ENCODE measurements at regions not wholly inside any gene's neighbourhood (a gene's known extent, or its start where the extent isn't known, plus 50 kb on each side); places are given as distances from the start of the nearest gene placed in this dataset.

DNA sequence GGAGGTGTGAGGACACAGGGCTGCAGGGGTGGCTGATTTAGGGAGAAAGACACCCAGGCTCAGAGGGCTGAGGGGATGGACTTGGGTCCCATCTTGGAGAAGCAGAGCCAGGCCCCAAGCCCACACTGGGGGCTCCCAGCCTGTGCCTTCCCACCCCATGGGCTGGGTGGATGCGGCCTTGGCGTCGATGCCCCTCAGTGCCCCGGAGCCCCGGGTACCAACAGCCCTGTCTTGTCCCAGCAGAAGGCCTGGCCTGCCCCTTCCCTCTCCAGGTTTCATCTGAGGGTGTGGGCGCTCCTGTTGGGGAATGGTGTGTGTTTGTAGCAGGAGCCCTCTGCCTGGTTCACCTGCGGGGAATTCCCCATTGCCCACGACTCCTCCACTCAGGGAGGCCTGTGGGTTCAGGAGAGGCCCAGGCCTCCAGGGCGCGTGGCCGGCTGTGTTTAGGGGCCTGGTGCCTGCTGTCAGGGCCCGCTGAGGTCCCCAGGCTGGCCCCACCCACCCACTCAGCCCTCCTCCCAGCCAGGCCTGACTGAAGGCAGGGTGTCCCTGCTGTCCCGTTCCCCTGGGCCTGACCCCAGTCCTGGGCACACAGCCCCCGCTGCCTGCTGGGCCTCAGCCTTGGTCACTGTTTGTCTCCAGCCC is 51.1 kb upstream of the BEGAIN start:
- TF ChIP-seq GATA2 (IDR thresholded peaks at IDR 0.05; ENCODE audit: low read depth, low read length) (no peak), GATA3 (IDR thresholded peaks at IDR 0.05; ENCODE audit: low read depth, low read length) (no peak)

DNA sequence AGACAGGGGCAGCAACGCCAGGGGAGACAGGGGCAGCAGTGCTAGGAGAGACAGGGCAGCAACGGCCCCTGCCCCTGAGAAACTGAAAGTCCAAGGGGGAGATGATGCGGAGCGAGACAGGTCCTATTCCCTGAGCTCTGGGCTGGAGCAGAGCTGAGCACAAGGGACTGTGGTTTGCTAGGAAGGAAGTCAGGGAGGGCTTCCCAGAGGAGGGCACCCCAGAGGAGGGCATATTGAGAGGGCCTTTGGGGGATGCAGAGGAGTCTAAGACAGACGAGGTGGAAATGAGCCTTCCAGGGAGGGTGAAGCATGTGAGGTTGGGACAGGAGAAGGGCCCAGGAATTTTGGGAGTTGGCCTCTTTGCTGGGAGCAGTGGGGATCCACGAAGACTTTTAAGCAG is 52.1 kb upstream of the BEGAIN start:
- TF ChIP-seq GATA2 (IDR thresholded peaks at IDR 0.05; ENCODE audit: low read depth, low read length): no peak
- TF ChIP-seq GATA3 (IDR thresholded peaks at IDR 0.05; ENCODE audit: low read depth, low read length): no peak

DNA sequence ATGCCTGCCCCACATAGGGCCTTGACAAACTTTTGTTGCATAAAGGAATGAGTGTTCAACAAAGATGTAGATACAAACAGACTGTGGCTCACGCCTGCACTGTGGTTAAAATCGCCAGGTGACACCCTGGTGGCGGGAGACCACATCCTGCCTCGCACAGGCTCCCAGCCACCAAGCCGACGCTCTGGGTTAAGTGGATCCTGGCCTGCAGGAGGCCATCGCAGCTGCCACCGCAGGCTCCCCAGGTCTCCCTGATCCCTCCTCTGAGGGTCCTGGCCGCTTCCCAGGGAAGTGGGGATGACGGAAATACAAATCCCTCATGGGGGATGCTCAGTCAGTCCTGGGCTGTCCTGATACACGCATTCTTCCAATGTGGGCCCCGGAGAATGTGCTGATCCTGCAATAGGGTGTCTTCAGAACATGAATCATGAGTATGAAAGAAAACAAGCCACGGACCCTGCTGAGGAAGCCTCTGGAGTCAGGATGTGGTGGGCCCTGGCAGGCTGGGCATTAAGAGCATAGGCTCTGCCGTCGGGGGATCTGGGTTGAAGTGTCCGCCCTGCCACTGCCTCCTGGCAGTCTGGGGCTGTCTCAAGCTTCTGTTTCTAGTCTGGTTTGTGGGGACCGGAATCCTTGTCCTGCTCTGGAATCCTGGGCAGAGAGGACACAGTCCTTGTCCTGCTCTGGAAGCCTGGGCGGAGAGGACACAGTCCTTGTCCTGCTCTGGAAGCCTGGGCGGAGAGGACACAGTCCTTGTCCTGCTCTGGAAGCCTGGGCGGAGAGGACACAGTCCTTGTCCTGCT is 53.5 kb upstream of the BEGAIN start:
- TF ChIP-seq GATA2 (IDR thresholded peaks at IDR 0.05; ENCODE audit: low read depth, low read length) (no peak), GATA3 (IDR thresholded peaks at IDR 0.05; ENCODE audit: low read depth, low read length) (no peak)

DNA sequence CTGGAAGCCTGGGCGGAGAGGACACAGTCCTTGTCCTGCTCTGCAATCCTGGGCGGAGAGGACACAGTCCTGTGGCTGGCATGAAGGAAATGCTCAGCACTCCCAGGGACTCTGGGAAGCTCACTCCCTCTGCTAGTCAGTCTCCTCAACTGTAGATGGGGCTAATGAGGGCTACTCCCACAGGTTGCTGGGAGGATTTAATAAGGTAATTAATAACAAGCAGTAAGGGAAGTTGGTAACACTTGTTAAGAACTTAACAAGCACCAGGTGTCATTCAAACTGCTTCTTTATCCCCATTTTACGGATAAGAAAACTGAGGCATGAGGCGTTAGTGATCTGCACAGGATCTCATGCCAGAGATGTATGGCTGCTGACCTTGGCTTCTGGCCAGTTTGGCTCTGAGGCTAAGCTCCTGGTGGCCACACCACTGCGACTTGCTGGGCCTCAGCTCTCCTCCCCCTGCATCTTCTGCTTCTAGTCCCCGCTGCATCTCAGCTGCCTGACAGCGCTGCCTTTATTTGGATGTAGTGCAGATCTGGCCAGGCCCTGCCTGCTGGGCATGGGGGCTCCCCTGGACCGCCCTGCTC is 54.1 kb upstream of the BEGAIN start:
- no peak; the same call in 1 of the 2 replicates for TF ChIP-seq GATA2 (IDR thresholded peaks at IDR 0.05; ENCODE audit: low read depth, low read length)
- no peak for TF ChIP-seq GATA3 (IDR thresholded peaks at IDR 0.05; ENCODE audit: low read depth, low read length)

DNA sequence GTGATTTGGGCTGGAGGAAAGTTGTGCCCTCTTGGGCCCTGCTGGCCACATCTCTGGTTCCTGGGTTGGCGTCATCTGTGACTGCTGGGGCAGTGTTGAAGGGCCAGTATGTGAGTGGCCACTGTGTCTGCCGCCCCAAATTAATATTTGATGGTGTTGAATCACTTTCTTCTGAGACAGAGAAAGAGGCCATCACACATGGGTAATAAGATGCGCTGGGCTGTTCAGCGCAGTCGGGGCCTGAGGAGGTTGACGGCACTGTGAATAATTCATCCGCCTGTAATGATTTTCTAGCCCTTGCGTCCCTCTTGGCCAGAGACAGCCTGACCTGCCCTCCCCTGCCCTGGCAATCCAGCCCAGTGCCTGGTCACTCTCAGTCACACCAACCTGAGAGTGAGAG is 56.2 kb upstream of the BEGAIN start:
- TF ChIP-seq GATA3 (IDR thresholded peaks at IDR 0.05; ENCODE audit: low read depth, low read length): no peak
- TF ChIP-seq GATA2 (IDR thresholded peaks at IDR 0.05; ENCODE audit: low read depth, low read length): no peak

DNA sequence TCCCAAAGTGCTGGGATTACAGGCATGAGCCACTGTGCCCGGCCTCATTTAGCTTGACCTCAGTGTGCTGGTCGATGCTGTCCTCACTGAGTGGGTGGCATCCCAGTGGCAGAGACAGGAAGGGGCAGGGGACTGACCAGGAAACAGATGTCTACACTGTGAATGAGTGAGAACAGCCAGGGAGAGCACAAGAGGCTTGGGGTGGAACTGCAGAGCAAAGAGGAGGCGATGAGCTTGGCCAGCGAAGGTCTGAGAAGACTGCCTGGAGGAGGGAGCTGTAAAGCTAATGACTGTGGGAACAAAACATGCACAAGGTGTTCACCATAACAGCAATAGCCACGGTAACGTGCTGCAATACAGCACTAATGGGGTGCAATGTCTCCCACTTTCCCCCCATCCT is 57.2 kb upstream of the BEGAIN start:
- no peak for TF ChIP-seq GATA3 (IDR thresholded peaks at IDR 0.05; ENCODE audit: low read depth, low read length)
- TF ChIP-seq GATA2 (IDR thresholded peaks at IDR 0.05; ENCODE audit: low read depth, low read length): no peak

DNA sequence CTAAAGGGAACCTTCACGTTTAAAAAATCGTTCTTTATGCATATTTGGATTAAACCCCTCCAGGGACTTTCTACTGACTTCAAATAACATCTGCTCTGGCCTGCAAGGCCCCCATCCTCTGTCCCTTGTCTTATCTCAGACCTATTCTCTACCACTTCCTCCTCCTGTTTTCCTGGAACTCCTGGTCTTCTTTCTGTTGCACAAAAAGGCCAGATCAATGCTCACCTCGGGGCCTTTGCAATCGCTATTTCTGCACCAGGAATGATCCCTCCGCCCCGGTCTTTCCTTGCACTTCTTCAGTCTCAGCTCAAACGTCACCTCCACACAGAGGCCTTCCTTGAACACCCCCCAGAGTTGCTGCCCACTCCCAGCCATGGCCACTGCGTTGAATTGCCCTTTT is 57.6 kb upstream of the BEGAIN start:
- TF ChIP-seq GATA3 (IDR thresholded peaks at IDR 0.05; ENCODE audit: low read depth, low read length) (no peak), GATA2 (IDR thresholded peaks at IDR 0.05; ENCODE audit: low read depth, low read length) (no peak)

DNA sequence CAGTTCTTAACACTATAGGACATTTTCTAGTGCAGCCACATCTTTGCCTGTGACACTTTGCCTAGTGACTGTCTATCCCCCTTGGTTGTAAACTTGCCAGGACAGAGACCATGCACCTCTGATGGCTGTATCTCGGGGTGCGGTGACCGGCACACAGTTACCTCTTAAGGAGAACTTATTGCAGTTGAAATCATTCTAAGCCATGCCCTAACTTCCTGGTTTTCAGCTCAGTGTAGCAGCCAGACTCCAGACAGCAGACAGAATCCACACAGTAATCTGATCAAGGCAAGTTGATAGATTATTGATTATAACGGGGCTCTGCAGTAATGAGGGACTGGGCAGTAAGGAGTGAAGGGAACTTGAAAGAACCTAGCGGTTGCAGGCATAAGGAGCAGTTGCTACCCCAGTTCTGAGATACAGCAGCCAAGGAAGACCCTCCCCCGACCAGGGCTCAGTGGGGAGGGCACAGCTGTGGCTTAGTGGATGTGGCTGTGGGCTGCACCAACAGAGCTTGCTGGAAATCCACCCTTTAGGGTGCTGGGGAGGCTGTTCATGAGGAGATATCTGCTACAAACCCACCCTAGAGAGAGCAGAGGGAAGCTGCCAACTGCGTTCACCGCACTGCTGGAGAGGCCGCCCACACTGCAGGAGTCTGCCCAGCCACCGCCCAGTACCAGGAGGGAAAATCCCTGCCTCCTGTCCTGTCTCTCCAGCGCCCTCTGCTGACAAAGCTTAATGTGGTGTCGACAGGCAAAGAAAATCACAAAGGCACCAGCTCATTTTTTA is 58.2 kb upstream of the BEGAIN start:
- no peak for TF ChIP-seq GATA2 (IDR thresholded peaks at IDR 0.05; ENCODE audit: low read depth, low read length)
- no peak for TF ChIP-seq GATA3 (IDR thresholded peaks at IDR 0.05; ENCODE audit: low read depth, low read length)

DNA sequence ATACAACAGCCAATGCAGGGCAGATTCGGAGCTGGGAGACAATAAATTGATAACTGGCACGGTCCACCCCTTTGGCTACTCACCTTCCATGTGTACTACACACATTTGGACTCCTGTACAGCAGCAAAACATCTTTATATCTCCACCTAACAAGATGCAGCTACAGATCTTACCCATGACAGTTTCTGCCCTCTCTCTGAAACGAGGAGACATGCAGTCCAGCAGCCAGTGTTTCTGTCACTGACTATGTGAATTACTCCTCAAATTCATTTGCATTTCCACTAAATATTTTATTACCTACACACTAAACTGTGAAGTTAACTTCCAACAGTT is 58.7 kb upstream of the BEGAIN start:
- TF ChIP-seq GATA2 (IDR thresholded peaks at IDR 0.05; ENCODE audit: low read depth, low read length): no peak
- TF ChIP-seq GATA3 (IDR thresholded peaks at IDR 0.05; ENCODE audit: low read depth, low read length): no peak

DNA sequence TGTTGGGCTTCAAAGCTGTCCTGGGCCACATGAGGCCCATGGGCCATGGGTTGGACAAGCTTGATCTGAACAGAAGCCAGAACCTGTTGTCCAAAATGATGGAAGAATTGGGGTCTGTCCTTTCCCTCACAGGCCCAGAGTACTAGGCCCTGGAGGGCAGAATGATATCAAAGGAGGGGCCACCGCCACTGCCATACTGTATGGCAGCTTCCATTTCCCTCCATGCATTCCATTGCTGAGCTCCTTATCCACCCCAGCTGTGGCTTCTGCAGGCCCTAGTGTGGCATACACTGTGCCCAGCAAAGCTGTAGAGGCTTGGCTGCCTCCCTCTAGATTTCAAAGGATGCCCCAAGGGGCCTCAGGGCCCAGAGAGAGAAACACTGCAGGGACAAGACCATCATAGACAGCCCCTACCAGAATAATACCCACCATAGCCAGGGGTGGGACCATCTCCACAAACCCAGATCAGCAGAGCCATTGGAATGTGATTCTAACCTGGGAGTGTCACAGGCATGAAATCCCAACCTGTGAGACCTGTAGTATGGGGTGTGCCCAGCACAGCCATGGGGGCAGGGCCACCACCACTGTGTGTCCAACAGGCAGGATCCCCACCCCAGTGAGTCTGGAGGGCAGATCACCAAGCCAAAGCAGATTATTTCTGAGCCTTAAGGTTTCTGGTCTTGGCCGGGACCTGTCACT is 61.4 kb upstream of the BEGAIN start:
- TF ChIP-seq GATA3 (IDR thresholded peaks at IDR 0.05; ENCODE audit: low read depth, low read length) (no peak), GATA2 (IDR thresholded peaks at IDR 0.05; ENCODE audit: low read depth, low read length) (no peak)

DNA sequence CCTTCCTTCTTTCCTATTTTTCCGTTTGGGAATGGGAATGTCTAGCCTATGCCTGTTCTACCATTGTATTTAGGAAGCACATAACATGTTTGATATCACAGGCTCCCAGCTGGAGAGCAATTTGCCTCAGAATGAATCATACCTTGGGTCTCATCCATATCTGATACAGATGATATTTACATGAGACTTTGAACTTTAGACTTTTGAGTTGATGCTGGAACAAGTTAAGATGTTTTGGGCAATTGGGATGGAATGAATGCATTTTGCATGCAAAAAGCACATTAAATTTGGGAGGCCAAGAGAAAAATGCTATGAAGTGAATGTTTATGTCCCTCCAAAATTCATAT is 61.9 kb upstream of the BEGAIN start:
- no peak for TF ChIP-seq GATA2 (IDR thresholded peaks at IDR 0.05; ENCODE audit: low read depth, low read length)
- TF ChIP-seq GATA3 (IDR thresholded peaks at IDR 0.05; ENCODE audit: low read depth, low read length): no peak

DNA sequence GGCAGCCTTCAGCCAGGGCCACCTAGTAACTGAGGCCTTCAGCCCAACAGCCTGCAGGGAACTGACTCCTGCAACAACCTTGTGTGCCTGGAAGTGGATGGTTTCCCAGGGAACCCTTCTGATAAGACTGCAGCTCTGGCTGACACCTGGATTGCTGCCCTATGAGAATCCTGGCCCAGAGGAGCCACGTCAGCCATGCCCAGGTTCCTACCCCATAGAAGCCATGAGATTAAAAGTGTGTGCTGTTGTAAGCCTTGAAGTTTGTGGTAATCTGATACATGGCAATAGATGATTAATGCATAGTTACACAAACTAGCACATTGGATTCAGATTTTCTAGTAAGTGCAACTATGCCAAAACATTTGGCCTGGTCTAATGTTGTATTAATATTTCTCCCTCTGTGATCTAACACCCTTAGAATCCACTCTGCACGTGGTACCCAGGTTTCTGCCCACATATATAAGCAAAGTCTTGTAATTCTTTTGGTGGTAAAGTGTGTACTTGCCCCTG is 64.8 kb upstream of the BEGAIN start:
- TF ChIP-seq GATA3 (IDR thresholded peaks at IDR 0.05; ENCODE audit: low read depth, low read length) (no peak), GATA2 (IDR thresholded peaks at IDR 0.05; ENCODE audit: low read depth, low read length) (no peak)

DNA sequence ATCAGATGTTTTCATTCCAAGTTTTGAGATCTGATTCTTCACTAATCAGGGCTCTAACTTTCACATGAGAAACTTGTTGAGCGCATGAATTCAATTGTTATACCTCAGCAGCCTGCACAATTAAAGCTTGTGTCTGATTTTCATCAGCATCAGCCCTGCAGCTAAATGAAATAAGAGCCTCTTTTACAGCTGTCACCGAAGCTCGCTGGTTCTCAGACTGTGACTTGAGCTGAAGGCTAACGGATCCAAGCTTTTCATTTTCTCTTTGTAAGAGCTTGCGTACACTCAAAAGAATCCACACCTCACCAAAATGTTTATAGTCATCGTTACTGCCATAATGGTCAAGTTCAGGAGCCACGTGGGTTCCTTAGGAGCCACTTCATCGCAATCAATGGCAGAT is 65.5 kb upstream of the BEGAIN start:
- TF ChIP-seq GATA2 (IDR thresholded peaks at IDR 0.05; ENCODE audit: low read depth, low read length) (peak; percentile 55), GATA3 (IDR thresholded peaks at IDR 0.05; ENCODE audit: low read depth, low read length) (no peak)

DNA sequence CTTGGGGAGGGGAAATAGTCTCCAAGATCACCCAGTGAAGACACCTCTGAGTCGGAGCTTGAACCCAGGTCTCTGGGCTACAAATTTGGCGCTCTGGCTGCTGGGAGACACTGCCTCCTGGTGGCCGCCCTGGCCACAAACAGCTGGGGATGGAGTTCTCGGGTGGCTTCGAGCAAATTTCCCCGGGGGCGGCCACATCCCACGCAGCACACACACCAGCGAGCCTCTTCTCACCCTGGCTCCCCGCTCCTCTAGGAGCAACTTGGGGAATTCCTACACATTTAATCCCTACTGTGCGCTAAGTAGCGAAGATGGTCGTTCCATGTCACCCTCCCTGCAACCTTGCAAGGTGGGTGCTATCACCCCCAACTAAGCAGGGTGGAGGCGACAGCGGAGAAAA is 66.2 kb upstream of the BEGAIN start:
- TF ChIP-seq GATA2 (IDR thresholded peaks at IDR 0.05; ENCODE audit: low read depth, low read length): no peak
- TF ChIP-seq GATA3 (IDR thresholded peaks at IDR 0.05; ENCODE audit: low read depth, low read length): no peak

All from SH-SY5Y (cell line).